ENCODE measurements at regions not wholly inside any gene's neighbourhood (a gene's known extent, or its start where the extent isn't known, plus 50 kb on each side); places are given as distances from the start of the nearest gene placed in this dataset.

- no peak for TF ChIP-seq PBX3 (CRISPR knock-in tag; IDR thresholded peaks at IDR 0.05)
- no peak for TF ChIP-seq ZNF23 (tag by site-specific recombination; IDR thresholded peaks at IDR 0.05; ENCODE audit: borderline replicate concordance)
- TF ChIP-seq, protein P1, sequence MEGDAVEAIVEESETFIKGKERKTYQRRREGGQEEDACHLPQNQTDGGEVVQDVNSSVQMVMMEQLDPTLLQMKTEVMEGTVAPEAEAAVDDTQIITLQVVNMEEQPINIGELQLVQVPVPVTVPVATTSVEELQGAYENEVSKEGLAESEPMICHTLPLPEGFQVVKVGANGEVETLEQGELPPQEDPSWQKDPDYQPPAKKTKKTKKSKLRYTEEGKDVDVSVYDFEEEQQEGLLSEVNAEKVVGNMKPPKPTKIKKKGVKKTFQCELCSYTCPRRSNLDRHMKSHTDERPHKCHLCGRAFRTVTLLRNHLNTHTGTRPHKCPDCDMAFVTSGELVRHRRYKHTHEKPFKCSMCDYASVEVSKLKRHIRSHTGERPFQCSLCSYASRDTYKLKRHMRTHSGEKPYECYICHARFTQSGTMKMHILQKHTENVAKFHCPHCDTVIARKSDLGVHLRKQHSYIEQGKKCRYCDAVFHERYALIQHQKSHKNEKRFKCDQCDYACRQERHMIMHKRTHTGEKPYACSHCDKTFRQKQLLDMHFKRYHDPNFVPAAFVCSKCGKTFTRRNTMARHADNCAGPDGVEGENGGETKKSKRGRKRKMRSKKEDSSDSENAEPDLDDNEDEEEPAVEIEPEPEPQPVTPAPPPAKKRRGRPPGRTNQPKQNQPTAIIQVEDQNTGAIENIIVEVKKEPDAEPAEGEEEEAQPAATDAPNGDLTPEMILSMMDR (tag by site-specific recombination; IDR thresholded peaks at IDR 0.05) = no peak
- no peak for TF ChIP-seq ZNF549 (tag by site-specific recombination; IDR thresholded peaks at IDR 0.05)
- no peak for TF ChIP-seq ZNF660 (tag by site-specific recombination; IDR thresholded peaks at IDR 0.05)
Measured at GRCh38 chr3:87125116-87125515, 102.0 kb upstream of the CHMP2B start.
